ENCODE measurements at regions not wholly inside any gene's neighbourhood (a gene's known extent, or its start where the extent isn't known, plus 50 kb on each side); places are given as distances from the start of the nearest gene placed in this dataset.

GRCh38 chr7:26522633-26523032 is 231.0 kb downstream of the SNX10 start:
- TF ChIP-seq RAD21 (IDR thresholded peaks at IDR 0.05; ENCODE audit: low read depth) (no peak), CREB1 (IDR thresholded peaks at IDR 0.05; ENCODE audit: low read depth) (no peak), EP300 (IDR thresholded peaks at IDR 0.05; ENCODE audit: borderline replicate concordance) (no peak), CEBPB (IDR thresholded peaks at IDR 0.05) (no peak), EGR1 (IDR thresholded peaks at IDR 0.05) (no peak), TEAD4 (IDR thresholded peaks at IDR 0.05) (no peak), ZBTB7A (IDR thresholded peaks at IDR 0.05; ENCODE audit: low read depth) (no peak), TCF12 (IDR thresholded peaks at IDR 0.05; ENCODE audit: low read depth) (no peak), YY1 (IDR thresholded peaks at IDR 0.05; ENCODE audit: low read depth) (no peak), TAF1 (IDR thresholded peaks at IDR 0.05; ENCODE audit: low read depth) (no peak)
- TF ChIP-seq, protein P1, sequence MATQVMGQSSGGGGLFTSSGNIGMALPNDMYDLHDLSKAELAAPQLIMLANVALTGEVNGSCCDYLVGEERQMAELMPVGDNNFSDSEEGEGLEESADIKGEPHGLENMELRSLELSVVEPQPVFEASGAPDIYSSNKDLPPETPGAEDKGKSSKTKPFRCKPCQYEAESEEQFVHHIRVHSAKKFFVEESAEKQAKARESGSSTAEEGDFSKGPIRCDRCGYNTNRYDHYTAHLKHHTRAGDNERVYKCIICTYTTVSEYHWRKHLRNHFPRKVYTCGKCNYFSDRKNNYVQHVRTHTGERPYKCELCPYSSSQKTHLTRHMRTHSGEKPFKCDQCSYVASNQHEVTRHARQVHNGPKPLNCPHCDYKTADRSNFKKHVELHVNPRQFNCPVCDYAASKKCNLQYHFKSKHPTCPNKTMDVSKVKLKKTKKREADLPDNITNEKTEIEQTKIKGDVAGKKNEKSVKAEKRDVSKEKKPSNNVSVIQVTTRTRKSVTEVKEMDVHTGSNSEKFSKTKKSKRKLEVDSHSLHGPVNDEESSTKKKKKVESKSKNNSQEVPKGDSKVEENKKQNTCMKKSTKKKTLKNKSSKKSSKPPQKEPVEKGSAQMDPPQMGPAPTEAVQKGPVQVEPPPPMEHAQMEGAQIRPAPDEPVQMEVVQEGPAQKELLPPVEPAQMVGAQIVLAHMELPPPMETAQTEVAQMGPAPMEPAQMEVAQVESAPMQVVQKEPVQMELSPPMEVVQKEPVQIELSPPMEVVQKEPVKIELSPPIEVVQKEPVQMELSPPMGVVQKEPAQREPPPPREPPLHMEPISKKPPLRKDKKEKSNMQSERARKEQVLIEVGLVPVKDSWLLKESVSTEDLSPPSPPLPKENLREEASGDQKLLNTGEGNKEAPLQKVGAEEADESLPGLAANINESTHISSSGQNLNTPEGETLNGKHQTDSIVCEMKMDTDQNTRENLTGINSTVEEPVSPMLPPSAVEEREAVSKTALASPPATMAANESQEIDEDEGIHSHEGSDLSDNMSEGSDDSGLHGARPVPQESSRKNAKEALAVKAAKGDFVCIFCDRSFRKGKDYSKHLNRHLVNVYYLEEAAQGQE (IDR thresholded peaks at IDR 0.05; ENCODE audit: low read depth), result no peak
- TF ChIP-seq, protein P2, sequence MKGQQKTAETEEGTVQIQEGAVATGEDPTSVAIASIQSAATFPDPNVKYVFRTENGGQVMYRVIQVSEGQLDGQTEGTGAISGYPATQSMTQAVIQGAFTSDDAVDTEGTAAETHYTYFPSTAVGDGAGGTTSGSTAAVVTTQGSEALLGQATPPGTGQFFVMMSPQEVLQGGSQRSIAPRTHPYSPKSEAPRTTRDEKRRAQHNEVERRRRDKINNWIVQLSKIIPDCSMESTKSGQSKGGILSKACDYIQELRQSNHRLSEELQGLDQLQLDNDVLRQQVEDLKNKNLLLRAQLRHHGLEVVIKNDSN (IDR thresholded peaks at IDR 0.05), result no peak

DNA sequence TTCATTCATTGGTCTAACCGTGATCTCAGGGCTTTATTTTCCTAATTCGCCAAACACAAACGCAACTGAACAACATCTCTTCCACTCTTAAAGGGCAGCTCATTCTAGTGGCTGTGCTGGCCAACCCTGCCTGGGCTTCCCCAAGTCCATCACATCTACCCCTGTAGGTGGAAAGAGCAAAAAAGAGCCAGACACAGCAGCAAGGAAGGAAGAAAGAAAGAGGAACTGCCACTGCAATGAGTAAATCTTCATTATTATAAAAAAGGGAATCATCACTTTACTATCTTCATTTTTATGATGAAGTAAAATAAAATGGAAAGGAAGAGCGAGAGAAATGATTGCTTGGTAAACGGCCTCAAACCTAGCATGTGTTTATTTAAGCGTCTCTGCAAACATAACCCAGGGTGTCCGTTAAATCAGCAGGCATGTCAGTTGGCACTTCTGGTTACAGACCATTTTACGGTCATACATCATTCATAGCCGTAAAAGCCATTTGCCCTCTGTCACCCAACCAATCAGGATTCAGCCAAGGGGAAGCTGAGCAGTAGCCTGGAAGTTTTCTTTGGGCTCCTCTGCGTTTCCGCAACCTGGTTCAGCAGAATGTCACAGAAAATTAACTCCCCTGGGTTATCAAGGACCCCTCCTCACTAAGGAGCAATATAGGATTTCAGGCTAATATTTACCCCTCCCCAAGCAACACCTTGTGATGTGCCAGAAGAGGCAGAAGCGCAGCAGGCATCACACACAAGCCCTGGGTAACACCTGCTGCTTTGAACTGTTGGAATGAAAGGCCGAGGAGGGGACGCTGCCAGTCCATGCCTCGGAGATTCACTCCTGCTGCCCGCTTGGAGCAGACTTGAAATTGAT is 234.0 kb downstream of the SNX10 start:
- TF ChIP-seq EGR1 (IDR thresholded peaks at IDR 0.05) (no peak), EP300 (IDR thresholded peaks at IDR 0.05; ENCODE audit: borderline replicate concordance) (no peak), TCF12 (IDR thresholded peaks at IDR 0.05; ENCODE audit: low read depth) (no peak)

GRCh38 chr7:26526265-26526587 is 234.6 kb downstream of the SNX10 start:
- TF ChIP-seq CREB1 (IDR thresholded peaks at IDR 0.05; ENCODE audit: low read depth), result no peak
- TF ChIP-seq CEBPB (IDR thresholded peaks at IDR 0.05), result no peak
- TF ChIP-seq, protein P2 (IDR thresholded peaks at IDR 0.05), result no peak
- TF ChIP-seq TCF12 (IDR thresholded peaks at IDR 0.05; ENCODE audit: low read depth), result no peak
- TF ChIP-seq EGR1 (IDR thresholded peaks at IDR 0.05), result no peak
- no peak for TF ChIP-seq RAD21 (IDR thresholded peaks at IDR 0.05; ENCODE audit: low read depth)
- TF ChIP-seq FOXM1 (IDR thresholded peaks at IDR 0.05; ENCODE audit: borderline replicate concordance, low read depth), result no peak
- TF ChIP-seq EP300 (IDR thresholded peaks at IDR 0.05; ENCODE audit: borderline replicate concordance), result no peak
- TF ChIP-seq TAF1 (IDR thresholded peaks at IDR 0.05; ENCODE audit: low read depth), result no peak
- no peak for TF ChIP-seq YY1 (IDR thresholded peaks at IDR 0.05; ENCODE audit: low read depth)
- TF ChIP-seq, protein P1 (IDR thresholded peaks at IDR 0.05; ENCODE audit: low read depth), result no peak
- TF ChIP-seq ZBTB7A (IDR thresholded peaks at IDR 0.05; ENCODE audit: low read depth), result no peak
- no peak for TF ChIP-seq TEAD4 (IDR thresholded peaks at IDR 0.05)
- no peak for TF ChIP-seq MAX (IDR thresholded peaks at IDR 0.05)
- TF ChIP-seq NFIC (IDR thresholded peaks at IDR 0.05), result no peak

DNA sequence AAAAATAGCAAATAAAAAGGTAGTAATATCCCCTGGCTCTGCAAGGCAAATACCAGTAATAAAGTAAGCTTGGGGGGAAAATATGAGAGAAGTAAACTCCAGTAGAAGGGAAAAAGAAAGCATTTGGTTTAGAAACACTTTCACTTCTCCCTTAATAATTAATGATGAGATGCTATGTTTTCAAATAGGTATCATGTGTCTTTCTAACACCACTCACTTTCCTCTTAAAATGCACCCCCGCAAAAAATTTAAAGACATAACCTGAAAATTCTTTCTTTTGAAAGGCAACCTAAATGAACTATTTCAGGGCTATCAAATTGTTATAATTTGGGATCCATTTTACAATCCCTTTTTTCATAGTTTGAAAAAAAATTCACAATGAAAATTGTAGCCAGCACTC is 240.3 kb downstream of the SNX10 start:
- TF ChIP-seq EGR1 (IDR thresholded peaks at IDR 0.05), result no peak
- TF ChIP-seq EP300 (IDR thresholded peaks at IDR 0.05; ENCODE audit: borderline replicate concordance), result no peak
- TF ChIP-seq MAX (IDR thresholded peaks at IDR 0.05), result no peak
- TF ChIP-seq CEBPB (IDR thresholded peaks at IDR 0.05), result no peak
- TF ChIP-seq YY1 (IDR thresholded peaks at IDR 0.05; ENCODE audit: low read depth), result no peak

DNA sequence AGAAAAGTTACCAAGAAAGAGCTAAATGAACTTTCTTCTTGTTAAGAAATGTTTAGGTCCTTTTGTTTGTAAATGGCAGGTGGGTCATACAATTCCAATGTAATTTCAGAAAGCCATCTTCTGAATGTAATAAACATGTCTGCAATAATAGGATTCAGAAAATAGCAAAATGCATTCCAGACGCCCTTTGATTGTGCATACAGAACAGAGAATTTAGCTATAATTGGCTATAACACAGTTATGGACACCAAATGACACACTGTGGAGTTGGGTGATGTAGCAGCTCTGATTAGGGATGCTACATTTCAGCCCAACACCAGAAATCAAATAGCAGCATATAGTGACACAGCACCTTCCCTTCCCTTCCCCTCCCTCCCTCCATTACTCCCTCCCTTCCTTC is 240.8 kb downstream of the SNX10 start:
- TF ChIP-seq ZBTB7A (IDR thresholded peaks at IDR 0.05; ENCODE audit: low read depth), result no peak
- TF ChIP-seq EGR1 (IDR thresholded peaks at IDR 0.05), result no peak
- no peak for TF ChIP-seq TAF1 (IDR thresholded peaks at IDR 0.05; ENCODE audit: low read depth)
- TF ChIP-seq CREB1 (IDR thresholded peaks at IDR 0.05; ENCODE audit: low read depth), result no peak
- no peak for TF ChIP-seq EP300 (IDR thresholded peaks at IDR 0.05; ENCODE audit: borderline replicate concordance)
- no peak for TF ChIP-seq NFIC (IDR thresholded peaks at IDR 0.05)

DNA sequence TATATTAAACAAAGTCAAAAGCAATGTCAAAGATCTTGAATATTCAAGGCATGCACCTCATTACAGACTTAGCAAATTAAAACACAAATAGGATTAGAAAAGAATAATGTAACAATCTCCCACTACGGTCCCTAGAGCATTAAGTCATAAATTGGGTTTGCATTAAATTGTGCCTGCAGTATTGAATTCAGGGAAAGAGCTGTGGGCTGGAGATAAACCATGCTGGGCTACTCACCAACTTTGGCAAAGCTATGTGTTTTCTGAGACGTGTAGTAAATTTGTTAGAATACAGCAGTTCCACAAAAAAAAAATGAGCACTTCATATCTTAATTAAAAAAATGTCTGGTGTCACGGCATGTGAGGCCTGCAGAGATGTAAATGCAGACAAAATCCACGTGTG is 241.6 kb downstream of the SNX10 start:
- TF ChIP-seq ZBTB7A (IDR thresholded peaks at IDR 0.05; ENCODE audit: low read depth) (no peak), NFIC (IDR thresholded peaks at IDR 0.05) (no peak)

Measured in Ishikawa (cell line).